ENCODE measurements at regions not wholly inside any gene's neighbourhood (a gene's known extent, or its start where the extent isn't known, plus 50 kb on each side); places are given as distances from the start of the nearest gene placed in this dataset.

GRCh38 chr2:198490748-198491147 is 686.4 kb downstream of the PLCL1 start (continued):
- TF ChIP-seq REST (IDR thresholded peaks at IDR 0.05; ENCODE audit: low read depth, low read length) (no peak), CTCF (IDR thresholded peaks at IDR 0.05) (no peak), MEF2A (IDR thresholded peaks at IDR 0.05; ENCODE audit: borderline replicate concordance, low read depth) (no peak), GABPA (IDR thresholded peaks at IDR 0.05; ENCODE audit: low read depth) (no peak)

- Histone ChIP-seq H3K27me3 (ENCODE audit: insufficient read depth) (no peaks in the 10 kb centered on the region), H3K36me3 (replicated peaks in 1 of 2; ENCODE audit: control insufficient read depth in 1 of 2, insufficient read depth in 2 of 2, low read length in 1 of 2) (no peaks in the 10 kb centered on the region), H3K9me2 (no peaks in the 10 kb centered on the region), H3K27ac (ENCODE audit: low read depth in 2 of 2, low read length in 1 of 2) (no peak overlapping the region), H3K79me2 (ENCODE audit: insufficient read depth) (no peaks in the 10 kb centered on the region), H3K9me3 (no peaks in the 10 kb centered on the region), H3K4me2 (no peak overlapping the region), H4K20me1 (ENCODE audit: insufficient read depth) (no peaks in the 10 kb centered on the region), H3K9ac (no peak overlapping the region), H3K4me1 (ENCODE audit: control insufficient read depth in 1 of 2, insufficient read depth in 2 of 2, low read depth in 1 of 2, low read length in 1 of 2) (no peaks in the 10 kb centered on the region), H3F3A (replicated peaks; ENCODE audit: insufficient read depth) (no peaks in the 10 kb centered on the region), H2AFZ (ENCODE audit: low read depth) (no peak overlapping the region), H3K4me3 (ENCODE audit: low read depth in 2 of 2, low read length in 1 of 2) (no peak overlapping the region)
- ChIA-PET CTCF (no interaction called here), POLR2A (no interaction called here)
- no peak for DNase-seq
- TF ChIP-seq FOXM1 (IDR thresholded peaks at IDR 0.05; ENCODE audit: low read depth): no peak
- TF ChIP-seq GABPA (IDR thresholded peaks at IDR 0.05; ENCODE audit: low read depth): no peak
Observed at GRCh38 chr2:198488964-198489363, 684.6 kb downstream of the PLCL1 start.

- ChIA-PET CTCF (no interaction called here), POLR2A (no interaction called here)
- no peaks in the 10 kb centered on the region for H3K9me2 ChIP-seq
- no peaks in the 10 kb centered on the region for H3F3A ChIP-seq (replicated peaks; ENCODE audit: insufficient read depth)
- H2AFZ ChIP-seq (ENCODE audit: low read depth): no peak overlapping the region
- H3K27me3 ChIP-seq (ENCODE audit: insufficient read depth): no peaks in the 10 kb centered on the region
- H3K9me3 ChIP-seq: no peaks in the 10 kb centered on the region
- DNase-seq: no peak
- H4K20me1 ChIP-seq (ENCODE audit: insufficient read depth): no peaks in the 10 kb centered on the region
- H3K27ac ChIP-seq (ENCODE audit: low read depth in 2 of 2, low read length in 1 of 2): no peak overlapping the region
- WGBS (ENCODE audit: low lambda C conversion rate): 11% methylated on average over 2 of the region's 2 CpGs
- H3K4me1 ChIP-seq (ENCODE audit: control insufficient read depth in 1 of 2, insufficient read depth in 2 of 2, low read depth in 1 of 2, low read length in 1 of 2): no peaks in the 10 kb centered on the region
- no peaks in the 10 kb centered on the region for H3K79me2 ChIP-seq (ENCODE audit: insufficient read depth)
- no peaks in the 10 kb centered on the region for H3K36me3 ChIP-seq (replicated peaks in 1 of 2; ENCODE audit: control insufficient read depth in 1 of 2, insufficient read depth in 2 of 2, low read length in 1 of 2)
- no peak overlapping the region for H3K4me3 ChIP-seq (ENCODE audit: low read depth in 2 of 2, low read length in 1 of 2)
- H3K4me2 ChIP-seq: no peak overlapping the region
- no peak overlapping the region for H3K9ac ChIP-seq
- TF ChIP-seq FOSL2 (IDR thresholded peaks at IDR 0.05; ENCODE audit: borderline replicate concordance, low read depth): no peak
- no peak for TF ChIP-seq POLR2AphosphoS5 (IDR thresholded peaks at IDR 0.05; ENCODE audit: low read depth, low read length)
- TF ChIP-seq ZBTB33 (IDR thresholded peaks at IDR 0.05; ENCODE audit: borderline replicate concordance, low read depth): no peak
- no peak for TF ChIP-seq NFIC (IDR thresholded peaks at IDR 0.05; ENCODE audit: borderline replicate concordance)
- no peak for TF ChIP-seq CTCF (IDR thresholded peaks at IDR 0.05)
- no peak for TF ChIP-seq RXRA (IDR thresholded peaks at IDR 0.05; ENCODE audit: borderline replicate concordance, low read depth)
- no peak for TF ChIP-seq GABPA (IDR thresholded peaks at IDR 0.05; ENCODE audit: low read depth)
- no peak for TF ChIP-seq CHD2 (IDR thresholded peaks at IDR 0.05; ENCODE audit: low read length, partially characterized antibody)
- TF ChIP-seq NRF1 (IDR thresholded peaks at IDR 0.05; ENCODE audit: low read depth, low read length): no peak
- no peak for TF ChIP-seq EP300 (IDR thresholded peaks at IDR 0.05; ENCODE audit: borderline replicate concordance in 1 of 2, low read depth in 1 of 2, low read length in 1 of 2)
- TF ChIP-seq USF2 (IDR thresholded peaks at IDR 0.05; ENCODE audit: borderline replicate concordance, low read depth, low read length): no peak
- no peak for TF ChIP-seq YY1 (IDR thresholded peaks at IDR 0.05; ENCODE audit: low read depth)
Observed at GRCh38 chr2:198483051-198483450, 678.7 kb downstream of the PLCL1 start.
